RWPE2 (cell line): ENCODE measurements at regions not wholly inside any gene's neighbourhood (a gene's known extent, or its start where the extent isn't known, plus 50 kb on each side); places are given as distances from the start of the nearest gene placed in this dataset.
"Not testable (repeated sequence)": the region's sequence is repeated elsewhere in the genome, so short reads cannot be mapped to it uniquely, and the experiment has no call there.

Experiments
- ATAC-seq: fragments of 200-7000 bp; cut with Tn5 transposase; 3 replicates; pipeline ENCODE4 v1.9.1; 2021; ENCODE audit warnings: low read depth
- DNase-seq: peaks from one replicate; pipeline ENCODE4 v3.0.0-alpha.2; 2020; ENCODE audit warnings: low spot score
- H3K27ac ChIP-seq: fragments of 450-650 bp; 2 replicates; pipeline ENCODE4 v1.5.1; 2017; ENCODE audit warnings: mild to moderate bottlenecking; ENCODE audit not compliant: poor library complexity, severe bottlenecking
- H3K27me3 ChIP-seq: fragments of 250-450 bp; sonication (Bioruptor Pico); 2 replicates; pipeline ENCODE4 v1.5.1; 2021; ENCODE audit warnings: mild to moderate bottlenecking, moderate library complexity; ENCODE audit not compliant: insufficient read depth, poor library complexity, severe bottlenecking
- H3K36me3 ChIP-seq: fragments of 250-450 bp; sonication (Bioruptor Pico); 2 replicates; pipeline ENCODE4 v1.5.1; 2020; ENCODE audit warnings: low read depth, mild to moderate bottlenecking, moderate library complexity
- H3K4me1 ChIP-seq: fragments of 250-450 bp; sonication (Bioruptor Pico); 2 replicates; pipeline ENCODE4 v1.5.1; 2021; ENCODE audit warnings: mild to moderate bottlenecking, moderate library complexity; ENCODE audit not compliant: insufficient read depth, poor library complexity, severe bottlenecking
- H3K4me3 ChIP-seq: fragments of 250-450 bp; sonication (Bioruptor Pico); 2 replicates; pipeline ENCODE4 v1.5.1; 2021; ENCODE audit warnings: mild to moderate bottlenecking, moderate library complexity; ENCODE audit not compliant: severe bottlenecking
- H3K9me3 ChIP-seq: fragments of 250-450 bp; sonication (Bioruptor Pico); 2 replicates; pipeline ENCODE4 v1.5.1; 2021; ENCODE audit warnings: mild to moderate bottlenecking, moderate library complexity; ENCODE audit not compliant: severe bottlenecking
- CTCF ChIP-seq: fragments of 450-650 bp; IDR thresholded peaks from one replicate; pipeline ENCODE4 v1.5.1; 2017; ENCODE audit warnings: mild to moderate bottlenecking, moderate library complexity; ENCODE audit not compliant: poor library complexity, severe bottlenecking

GRCh38 chr1:166489670-166490436, 323.1 kb upstream of the FAM78B start:
- peaks cover 2% of the 10 kb centered on the region for H3K4me1 ChIP-seq
- H3K27ac ChIP-seq = no peak overlapping the region
- H3K9me3 ChIP-seq = peaks cover 3% of the 10 kb centered on the region
- DNase-seq (no peak), ATAC-seq (peak; percentile 60)
- H3K4me3 ChIP-seq = peak overlapping the region; percentile 16
- TF ChIP-seq CTCF = no peak
- no peaks in the 10 kb centered on the region for H3K36me3 ChIP-seq
- H3K27me3 ChIP-seq = no peaks in the 10 kb centered on the region

DNA sequence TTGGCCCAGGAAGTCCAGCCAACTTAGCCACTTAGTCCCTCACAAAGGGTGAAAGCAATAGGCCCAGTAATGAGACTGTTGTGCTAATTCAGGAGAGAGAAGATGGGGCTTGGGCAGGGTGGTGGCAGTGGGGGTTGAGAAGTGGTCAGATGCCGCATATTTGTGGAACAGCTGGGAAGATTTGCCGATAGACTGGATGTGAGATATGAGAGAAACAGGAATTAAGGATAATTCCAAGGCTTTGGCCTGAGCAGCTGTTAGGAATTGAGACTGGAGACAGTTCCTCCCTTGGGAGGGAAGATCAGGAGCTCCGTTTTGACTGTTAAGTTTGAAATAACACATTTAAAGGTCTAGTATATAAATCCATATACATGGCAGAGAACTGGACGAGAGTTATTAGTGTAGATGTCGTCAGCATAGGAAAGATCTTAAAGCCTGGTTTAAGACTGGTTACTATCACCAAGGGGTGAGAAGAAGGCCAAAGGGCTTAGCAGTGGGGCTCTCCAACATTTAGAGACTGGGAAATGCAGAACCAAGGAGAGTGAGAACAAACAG, 323.7 kb upstream of the FAM78B start:
- H3K27me3 ChIP-seq = no peaks in the 10 kb centered on the region
- peaks cover 2% of the 10 kb centered on the region for H3K4me1 ChIP-seq
- peaks cover 3% of the 10 kb centered on the region for H3K9me3 ChIP-seq
- ATAC-seq (no peak), DNase-seq (no peak)
- no peak for TF ChIP-seq CTCF
- no peak overlapping the region for H3K27ac ChIP-seq
- no peak overlapping the region for H3K4me3 ChIP-seq
- no peaks in the 10 kb centered on the region for H3K36me3 ChIP-seq

- not testable (repeated sequence) for H3K9me3 ChIP-seq, ATAC-seq, H3K36me3 ChIP-seq, H3K27me3 ChIP-seq, H3K4me3 ChIP-seq, H3K27ac ChIP-seq, H3K4me1 ChIP-seq, DNase-seq
These were observed 327.0 kb upstream of the FAM78B start for GRCh38 chr1:166493765-166494164.

- H3K4me3 ChIP-seq = no peak overlapping the region
- no peak for TF ChIP-seq CTCF
These were observed 331.9 kb upstream of the POGK start for GRCh38 chr1:166507347-166507746.

GRCh38 chr1:166511761-166512160, 327.5 kb upstream of the POGK start:
- Histone ChIP-seq H3K36me3 (no peaks in the 10 kb centered on the region), H3K9me3 (peaks cover 5% of the 10 kb centered on the region), H3K4me1 (no peaks in the 10 kb centered on the region), H3K4me3 (no peak overlapping the region), H3K27ac (no peak overlapping the region), H3K27me3 (peaks cover 5% of the 10 kb centered on the region)
- DNase-seq (no peak), ATAC-seq (peak; percentile 95)
- no peak for TF ChIP-seq CTCF

More at GRCh38 chr1:166507347-166507746, 331.9 kb upstream of the POGK start:
- DNase-seq (no peak), ATAC-seq (no peak)
- Histone ChIP-seq H3K9me3 (peaks cover 3% of the 10 kb centered on the region), H3K27me3 (peaks cover 5% of the 10 kb centered on the region), H3K36me3 (no peaks in the 10 kb centered on the region), H3K4me1 (no peaks in the 10 kb centered on the region), H3K27ac (no peak overlapping the region)
